GM12865 (cell line): ENCODE measurements at regions not wholly inside any gene's neighbourhood (a gene's known extent, or its start where the extent isn't known, plus 50 kb on each side); places are given as distances from the start of the nearest gene placed in this dataset.

Experiments
- DNase-seq: peaks from one replicate; pipeline ENCODE4 v3.0.0; 2010; ENCODE audit warnings: low read depth
- H3K4me3 ChIP-seq: 2 replicates; pipeline ENCODE4 v1.5.1; 2011; ENCODE audit warnings: mild to moderate bottlenecking, low read depth, low read length, control low read depth
- CTCF ChIP-seq: IDR thresholded peaks from 2 replicates; pipeline ENCODE4 v1.5.1; 2011; ENCODE audit warnings: low read length, control low read depth, low read depth, inconsistent platforms; ENCODE audit not compliant: insufficient read depth; ENCODE audit errors: missing control alignments

- TF ChIP-seq CTCF: no peak
- no peak overlapping the region for H3K4me3 ChIP-seq
- DNase-seq: no peak
These were observed 138.0 kb downstream of the SLC38A6 start for GRCh38 chr14:61119006-61119405.

- DNase-seq: no peak
- TF ChIP-seq CTCF: no peak
These were observed 135.3 kb downstream of the SLC38A6 start for GRCh38 chr14:61116369-61116768.

GRCh38 chr14:61113561-61114225 is 132.6 kb downstream of the SLC38A6 start:
- no peak for DNase-seq
- TF ChIP-seq CTCF: no peak

More at GRCh38 chr14:61116369-61116768, 135.3 kb downstream of the SLC38A6 start:
- no peak overlapping the region for H3K4me3 ChIP-seq

GRCh38 chr14:61112506-61112905 is 131.5 kb downstream of the SLC38A6 start:
- TF ChIP-seq CTCF: no peak
- no peak overlapping the region for H3K4me3 ChIP-seq
- no peak for DNase-seq

More at GRCh38 chr14:61113561-61114225, 132.6 kb downstream of the SLC38A6 start:
- no peak overlapping the region for H3K4me3 ChIP-seq

- H3K4me3 ChIP-seq: no peak overlapping the region
- DNase-seq: no peak
- no peak for TF ChIP-seq CTCF
These were observed 130.7 kb downstream of the SLC38A6 start for GRCh38 chr14:61111731-61112130.

- no peak for TF ChIP-seq CTCF
- DNase-seq: no peak
- no peak overlapping the region for H3K4me3 ChIP-seq
These were observed 130.2 kb downstream of the SLC38A6 start for GRCh38 chr14:61111209-61111665.

- no peak for DNase-seq
- TF ChIP-seq CTCF: no peak
- no peak overlapping the region for H3K4me3 ChIP-seq
These were observed 129.5 kb downstream of the SLC38A6 start for GRCh38 chr14:61110316-61111082.
